Activated CD4-positive, CD25-positive, alpha-beta regulatory T cell treated with anti-CD3 and anti-CD28 coated beads, Interleukin-2, amount 50 U/mL, for 24 hours (primary cell): ENCODE measurements at regions not wholly inside any gene's neighbourhood (a gene's known extent, or its start where the extent isn't known, plus 50 kb on each side); places are given as distances from the start of the nearest gene placed in this dataset.

Experiments
- ATAC-seq, 2 donors: fragments of 150-1000 bp; cut with Tn5 transposase; one replicate each; pipeline ENCODE4 v1.10.0; 2021; ENCODE audit warnings: mild to moderate bottlenecking in 1 of 2, moderate library complexity in 1 of 2

- ATAC-seq: no peak
Observed at GRCh38 chr20:39431091-39431880, 469.1 kb downstream of the DHX35 start.

GRCh38 chr20:39429726-39430125 lies 467.6 kb downstream of the DHX35 start:
- ATAC-seq: no peak

- no peak for ATAC-seq
Observed at GRCh38 chr20:39424962-39425678, 463.0 kb downstream of the DHX35 start.

- ATAC-seq: no peak
Observed at GRCh38 chr20:39421571-39422105, 459.5 kb downstream of the DHX35 start.

GRCh38 chr20:39412091-39412490 lies 449.9 kb downstream of the DHX35 start:
- ATAC-seq: no peak

GRCh38 chr20:39399463-39399862 lies 437.3 kb downstream of the DHX35 start:
- no peak for ATAC-seq

GRCh38 chr20:39398656-39399055 lies 436.5 kb downstream of the DHX35 start:
- no peak for ATAC-seq

GRCh38 chr20:39397646-39398045 lies 435.5 kb downstream of the DHX35 start:
- ATAC-seq: no peak

GRCh38 chr20:39395478-39396291 lies 433.5 kb downstream of the DHX35 start:
- ATAC-seq: no peak

- no peak for ATAC-seq
Observed at GRCh38 chr20:39394461-39394860, 432.3 kb downstream of the DHX35 start.

GRCh38 chr20:39390186-39390585 lies 428.0 kb downstream of the DHX35 start:
- ATAC-seq: no peak

- ATAC-seq: no peak
Observed at GRCh38 chr20:39381595-39381994, 419.5 kb downstream of the DHX35 start.

GRCh38 chr20:39378776-39379175 lies 416.6 kb downstream of the DHX35 start:
- ATAC-seq: no peak

GRCh38 chr20:39376788-39377187 lies 414.6 kb downstream of the DHX35 start:
- no peak for ATAC-seq

- ATAC-seq: no peak
Observed at GRCh38 chr20:39364320-39364719, 402.2 kb downstream of the DHX35 start.

GRCh38 chr20:39359981-39360620 lies 398.0 kb downstream of the DHX35 start:
- no peak for ATAC-seq

GRCh38 chr20:39358052-39358451 lies 395.9 kb downstream of the DHX35 start:
- no peak for ATAC-seq

GRCh38 chr20:39356908-39357307 lies 394.8 kb downstream of the DHX35 start:
- ATAC-seq: no peak

GRCh38 chr20:39349240-39349639 lies 387.1 kb downstream of the DHX35 start:
- ATAC-seq: no peak

GRCh38 chr20:39347626-39348025 lies 385.5 kb downstream of the DHX35 start:
- ATAC-seq: no peak

GRCh38 chr20:39342463-39342862 lies 380.3 kb downstream of the DHX35 start:
- no peak for ATAC-seq
